A549 (cell line): ENCODE measurements at regions not wholly inside any gene's neighbourhood (a gene's known extent, or its start where the extent isn't known, plus 50 kb on each side); places are given as distances from the start of the nearest gene placed in this dataset.

Experiments
- ATAC-seq, 2 experiments: fragments of 200-7000 bp in 1 of 2; fragments of >200 bp in 1 of 2; cut with Nextera tagmentation in 1 of 2; cut with Tn5 transposase in 1 of 2; 3 replicates each; pipeline versions ENCODE4 v1.8.0 to v1.9.1; 2018 to 2020; ENCODE audit warnings: mild to moderate bottlenecking in 1 of 2, moderate library complexity in 1 of 2
- CTCF ChIA-PET: fragments of 300-600 bp; sonication (Branson Sonifier 250); formaldehyde crosslinking; extraction: SDS; loops from one replicate; lab custom pipeline; 2021; ENCODE audit warnings: antibody characterized with exemption, inconsistent platforms; lab: Yijun Ruan, JAX
- POLR2A ChIA-PET: fragments of 350-600 bp; formaldehyde crosslinking; extraction: SDS; loops from one replicate; lab custom pipeline; 2021; ENCODE audit warnings: antibody characterized with exemption, inconsistent platforms; lab: Yijun Ruan, JAX
- DNase-seq, 2 experiments: peaks; one replicate each; pipeline versions ENCODE4 v3.0.0 to v3.0.0-alpha.2; 2011 to 2016; ENCODE audit warnings: low read depth in 1 of 2, low spot score in 1 of 2
- FAIRE-seq: peaks from 2 replicates; lab custom pipeline; 2011; peaks lifted over from hg19 to GRCh38; lab: Jason Lieb, UNC
- H3K27ac ChIP-seq, 2 experiments: fragments of >200 bp; sonication (Bioruptor Twin); formaldehyde crosslinking; 3 replicates each; pipeline ENCODE4 v1.5.1; 2016 to 2017
- H3K4me1 ChIP-seq: fragments of >200 bp; sonication (Bioruptor Twin); formaldehyde crosslinking; 3 replicates; pipeline ENCODE4 v1.6.1; 2016
- H3K4me2 ChIP-seq: fragments of >200 bp; sonication (Bioruptor Twin); formaldehyde crosslinking; 3 replicates; pipeline ENCODE4 v1.6.1; 2016
- H3K4me3 ChIP-seq: fragments of >200 bp; sonication (Bioruptor Twin); formaldehyde crosslinking; 3 replicates; pipeline ENCODE4 v1.5.1; 2016
- H3K9me3 ChIP-seq: fragments of >200 bp; sonication (Bioruptor Twin); formaldehyde crosslinking; 3 replicates; pipeline ENCODE4 v1.6.1; 2016
- BHLHE40 ChIP-seq: IDR thresholded peaks from 2 replicates; pipeline ENCODE4 v1.6.1; 2012; ENCODE audit warnings: low read depth, low read length, inconsistent platforms
- CEBPB ChIP-seq, 2 experiments: fragments of >200 bp in 1 of 2; sonication (Bioruptor Twin) in 1 of 2; formaldehyde crosslinking in 1 of 2; IDR thresholded peaks; 2 replicates each; pipeline ENCODE4 v1.6.1; 2012 to 2016
- CHD2 ChIP-seq: fragments of 150-350 bp; IDR thresholded peaks from 2 replicates; pipeline ENCODE4 v1.6.1; 2014; ENCODE audit warnings: low read length; ENCODE audit not compliant: partially characterized antibody
- CHD4 ChIP-seq: fragments of 200-600 bp; sonication (generic); IDR thresholded peaks from 2 replicates; pipeline ENCODE4 v1.6.1; 2016; ENCODE audit warnings: antibody characterized with exemption, mild to moderate bottlenecking, borderline replicate concordance
- CTCF ChIP-seq: fragments of >200 bp; sonication (Bioruptor Twin); formaldehyde crosslinking; IDR thresholded peaks from 3 replicates; pipeline ENCODE4 v1.5.1; 2016
- E2F6 ChIP-seq: IDR thresholded peaks from 2 replicates; pipeline ENCODE4 v1.6.1; 2012; ENCODE audit warnings: low read depth, borderline replicate concordance
- EHMT2 ChIP-seq: fragments of 200-600 bp; sonication (generic); IDR thresholded peaks from 2 replicates; pipeline ENCODE4 v1.6.1; 2016; ENCODE audit warnings: antibody characterized with exemption, low read depth, mild to moderate bottlenecking, moderate library complexity
- HOXB13 ChIP-seq: fragments of 250-450 bp; sonication (Bioruptor Pico); IDR thresholded peaks from 2 replicates; pipeline ENCODE4 v1.5.0; 2020; ENCODE audit warnings: low read depth, mild to moderate bottlenecking, moderate library complexity
- MAFK ChIP-seq: fragments of 450-650 bp; IDR thresholded peaks from 2 replicates; pipeline ENCODE4 v1.6.1; 2014; ENCODE audit not compliant: partially characterized antibody
- NFE2L2 ChIP-seq: fragments of 150-350 bp; conservative IDR thresholded peaks from 2 replicates; pipeline ENCODE4 v1.6.1; 2014; ENCODE audit warnings: low read length
- NPAS2 ChIP-seq: fragments of 250-450 bp; sonication (Bioruptor Pico); IDR thresholded peaks from 2 replicates; pipeline ENCODE4 v1.8.0; 2022; ENCODE audit warnings: mild to moderate bottlenecking, moderate library complexity, borderline replicate concordance
- PBX3 ChIP-seq: IDR thresholded peaks from 2 replicates; pipeline ENCODE4 v1.6.1; 2012
- RNF2 ChIP-seq: fragments of 200-600 bp; sonication (generic); IDR thresholded peaks from 2 replicates; pipeline ENCODE4 v1.6.1; 2016; ENCODE audit warnings: low read depth, mild to moderate bottlenecking, antibody characterized with exemption, moderate library complexity, borderline replicate concordance
- SREBF2 ChIP-seq: fragments of 450-650 bp; IDR thresholded peaks from 2 replicates; pipeline ENCODE4 v1.6.1; 2014; ENCODE audit warnings: mild to moderate bottlenecking, moderate library complexity
- TP53 ChIP-seq: fragments of 250-450 bp; sonication (Bioruptor Pico); IDR thresholded peaks from 2 replicates; pipeline ENCODE4 v1.5.0; 2021; ENCODE audit warnings: mild to moderate bottlenecking, moderate library complexity
- ZFP36 ChIP-seq: fragments of 450-650 bp; IDR thresholded peaks from 2 replicates; pipeline ENCODE4 v1.6.1; 2014; ENCODE audit warnings: borderline replicate concordance; ENCODE audit not compliant: partially characterized antibody
- ZSCAN20 ChIP-seq: fragments of 250-450 bp; sonication (Bioruptor Pico); IDR thresholded peaks from 2 replicates; pipeline ENCODE4 v1.8.0; 2022; ENCODE audit warnings: mild to moderate bottlenecking, moderate library complexity
- WGBS: methylation state at CpG from one replicate; pipeline ENCODE4 v1.1.6; 2017; ENCODE audit errors: missing lambda C conversion rate; 5-methylcytosine and 5-hydroxymethylcytosine counted together

GRCh38 chr1:94726981-94727685 is 93.0 kb upstream of the SLC44A3 start:
- H3K4me1 ChIP-seq: peaks cover 28% of the 10 kb centered on the region
- H3K4me3 ChIP-seq: no peak overlapping the region
- DNase-seq (no peak), ATAC-seq (peak in 1 of 2 experiments; percentile 34; a peak in 2 of 6 replicates), FAIRE-seq (no peak)
- CTCF ChIA-PET: interaction anchor here (1.0 kb wide), 1 partner anchor 110 kb away, joined by 3 read pairs; no protein-coding TSS in a partner anchor
- WGBS: 53% methylated on average over 5 of the region's 6 CpGs
- peak overlapping the region; percentile 40 to 80; a peak in 4 of 6 replicates for H3K27ac ChIP-seq
- POLR2A ChIA-PET: no interaction called here
- TF ChIP-seq CTCF (no peak), CHD2 (no peak), SREBF2 (no peak), TP53 (CRISPR knock-in tag) (no peak), ZFP36 (no peak), CHD4 (no peak), NPAS2 (CRISPR knock-in tag) (no peak)
- no peaks in the 10 kb centered on the region for H3K9me3 ChIP-seq
- H3K4me2 ChIP-seq: peak overlapping the region; percentile 63

- ATAC-seq: no peak
- DNase-seq: no peak
- H3K4me1 ChIP-seq: peaks cover 28% of the 10 kb centered on the region
- POLR2A ChIA-PET: no interaction called here
- TF ChIP-seq E2F6: no peak
- no peak for TF ChIP-seq HOXB13
- TF ChIP-seq CEBPB (IDR thresholded peaks at IDR 0.05): no peak
- no peak for TF ChIP-seq EHMT2
- TF ChIP-seq MAFK: no peak
- TF ChIP-seq RNF2: no peak
- no peak for TF ChIP-seq BHLHE40
- CTCF ChIA-PET: no interaction called here
- no peak for FAIRE-seq
- no peak overlapping the region for H3K4me2 ChIP-seq
- H3K4me3 ChIP-seq: no peak overlapping the region
- no peaks in the 10 kb centered on the region for H3K9me3 ChIP-seq
- WGBS: 89% methylated on average over 3 of the region's 3 CpGs
- peak overlapping the region in 1 of 2 experiments; percentile 50; a peak in 1 of 6 replicates for H3K27ac ChIP-seq
Observed at GRCh38 chr1:94725566-94725965, 94.6 kb upstream of the SLC44A3 start.

GRCh38 chr1:94723894-94724293 is 96.3 kb upstream of the SLC44A3 start:
- CTCF ChIA-PET: interaction anchor here (0.5 to 1.2 kb wide), 2 partner anchors 110 to 1394 kb away, joined by 3 read pairs; no protein-coding TSS in a partner anchor
- Histone ChIP-seq H3K4me1 (peaks cover 28% of the 10 kb centered on the region), H3K9me3 (no peaks in the 10 kb centered on the region), H3K4me3 (no peak overlapping the region), H3K4me2 (no peak overlapping the region), H3K27ac (peak overlapping the region in 1 of 2 experiments; percentile 43; a peak in 2 of 6 replicates)
- 70% methylated on average over 4 of the region's 6 CpGs for WGBS
- FAIRE-seq (no peak), ATAC-seq (peak in 1 of 2 experiments; percentile 37; a peak in 2 of 6 replicates), DNase-seq (no peak)
- POLR2A ChIA-PET: no interaction called here
- TF ChIP-seq CHD2: no peak
- no peak for TF ChIP-seq PBX3
- no peak for TF ChIP-seq EHMT2

GRCh38 chr1:94723463-94723862 is 96.7 kb upstream of the SLC44A3 start:
- H3K4me1 ChIP-seq: peaks cover 25% of the 10 kb centered on the region
- H3K9me3 ChIP-seq: no peaks in the 10 kb centered on the region
- H3K4me3 ChIP-seq: no peak overlapping the region
- ChIA-PET CTCF (interaction anchor here (0.5 to 1.2 kb wide), 3 partner anchors 25 to 1394 kb away, joined by 3 to 4 read pairs (median 3); no protein-coding TSS in a partner anchor), POLR2A (no interaction called here)
- H3K4me2 ChIP-seq: no peak overlapping the region
- no peak for TF ChIP-seq BHLHE40
- TF ChIP-seq ZSCAN20 (CRISPR knock-in tag): no peak
- TF ChIP-seq NFE2L2: no peak
- ATAC-seq: no peak
- peak overlapping the region in 1 of 2 experiments; percentile 43; a peak in 2 of 6 replicates for H3K27ac ChIP-seq
- FAIRE-seq: no peak
- WGBS: 92% methylated on average over 6 of the region's 6 CpGs
- DNase-seq: no peak
